Neural crest cell (in vitro differentiated cells): ENCODE measurements at regions not wholly inside any gene's neighbourhood (a gene's known extent, or its start where the extent isn't known, plus 50 kb on each side); places are given as distances from the start of the nearest gene placed in this dataset.

Experiments used
- DNase-seq: peaks from one replicate; pipeline ENCODE4 v3.0.0; 2021; ENCODE audit warnings: low read depth, mixed read lengths, low spot score
- H3K27ac Mint-ChIP-seq: one replicate; pipeline ENCODE4 v1.8.0; 2021; ENCODE audit warnings: mild to moderate bottlenecking, mixed read lengths; ENCODE audit not compliant: unreplicated experiment
- H3K27me3 Mint-ChIP-seq: 2 replicates; pipeline ENCODE4 v1.8.0; 2021; ENCODE audit warnings: low read depth, mild to moderate bottlenecking, mixed read lengths
- H3K36me3 Mint-ChIP-seq: 2 replicates; pipeline ENCODE4 v1.8.0; 2021; ENCODE audit warnings: low read depth, mild to moderate bottlenecking, mixed read lengths
- H3K4me1 Mint-ChIP-seq: 2 replicates; pipeline ENCODE4 v1.8.0; 2021; ENCODE audit warnings: mixed read lengths
- H3K4me3 Mint-ChIP-seq: one replicate; pipeline ENCODE4 v1.8.0; 2021; ENCODE audit warnings: mild to moderate bottlenecking, mixed read lengths
- H3K9me3 Mint-ChIP-seq: 2 replicates; pipeline ENCODE4 v1.8.0; 2021; ENCODE audit warnings: mixed read lengths
- CTCF ChIP-seq: fragments of 200-600 bp; sonication (generic); conservative IDR thresholded peaks from 2 replicates; pipeline ENCODE4 v1.5.0; 2021; ENCODE audit warnings: antibody characterized with exemption, mild to moderate bottlenecking

GRCh38 chr15:95016511-95017229, 785.3 kb downstream of the MCTP2 start:
- no peak for TF ChIP-seq CTCF
- no peak overlapping the region for H3K27ac Mint-ChIP-seq
- no peak overlapping the region for H3K4me3 Mint-ChIP-seq
- no peaks in the 10 kb centered on the region for H3K27me3 Mint-ChIP-seq
- peaks cover 9% of the 10 kb centered on the region for H3K9me3 Mint-ChIP-seq
- no peak for DNase-seq
- H3K4me1 Mint-ChIP-seq = no peaks in the 10 kb centered on the region
- peaks cover 2% of the 10 kb centered on the region for H3K36me3 Mint-ChIP-seq

- TF ChIP-seq CTCF = no peak
- H3K36me3 Mint-ChIP-seq = peaks cover 2% of the 10 kb centered on the region
- no peak overlapping the region for H3K4me3 Mint-ChIP-seq
- no peaks in the 10 kb centered on the region for H3K4me1 Mint-ChIP-seq
- H3K9me3 Mint-ChIP-seq = peaks cover 8% of the 10 kb centered on the region
- no peak overlapping the region for H3K27ac Mint-ChIP-seq
- H3K27me3 Mint-ChIP-seq = no peaks in the 10 kb centered on the region
- DNase-seq = no peak
Measured at GRCh38 chr15:95017666-95018328, 786.4 kb downstream of the MCTP2 start.

- Mint-ChIP-seq H3K36me3 (peaks cover 2% of the 10 kb centered on the region), H3K4me3 (no peak overlapping the region), H3K27me3 (no peaks in the 10 kb centered on the region), H3K27ac (no peak overlapping the region), H3K9me3 (peaks cover 8% of the 10 kb centered on the region), H3K4me1 (no peaks in the 10 kb centered on the region)
- no peak for TF ChIP-seq CTCF
- no peak for DNase-seq
Measured at GRCh38 chr15:95018888-95019545, 787.7 kb downstream of the MCTP2 start.

- Mint-ChIP-seq H3K27me3 (no peaks in the 10 kb centered on the region), H3K36me3 (peaks cover 2% of the 10 kb centered on the region), H3K27ac (no peak overlapping the region), H3K4me3 (no peak overlapping the region), H3K4me1 (peaks cover 3% of the 10 kb centered on the region), H3K9me3 (peaks cover 5% of the 10 kb centered on the region)
- no peak for TF ChIP-seq CTCF
- DNase-seq = no peak
Measured at GRCh38 chr15:95019907-95020306, 788.5 kb downstream of the MCTP2 start.

GRCh38 chr15:95021816-95022215, 790.5 kb downstream of the MCTP2 start:
- no peaks in the 10 kb centered on the region for H3K27me3 Mint-ChIP-seq
- H3K9me3 Mint-ChIP-seq = peaks cover 7% of the 10 kb centered on the region
- no peak for TF ChIP-seq CTCF
- H3K4me1 Mint-ChIP-seq = peaks cover 16% of the 10 kb centered on the region
- no peak overlapping the region for H3K27ac Mint-ChIP-seq
- no peak for DNase-seq
- peaks cover 2% of the 10 kb centered on the region for H3K36me3 Mint-ChIP-seq
- no peak overlapping the region for H3K4me3 Mint-ChIP-seq
